Right lobe of liver (tissue), 6 donors: ENCODE measurements at regions not wholly inside any gene's neighbourhood (a gene's known extent, or its start where the extent isn't known, plus 50 kb on each side); places are given as distances from the start of the nearest gene placed in this dataset.

Experiments
- ATAC-seq, 4 donors: fragments of 200-7000 bp; cut with Tn5 transposase; one replicate each; pipeline ENCODE4 v1.9.1; 2020; ENCODE audit warnings: mild to moderate bottlenecking in 4 of 4, moderate library complexity in 4 of 4
- DNase-seq, 3 donors: peaks; one replicate each; pipeline ENCODE4 v3.0.0-alpha.2; 2020
- H3K27ac ChIP-seq, 3 donors: fragments of 200-600 bp; one replicate each; pipeline ENCODE4 v1.8.0; 2022
- H3K27me3 ChIP-seq, 2 donors: fragments of 200-600 bp; one replicate each; pipeline ENCODE4 v1.8.0; 2022
- H3K36me3 ChIP-seq, 4 donors: fragments of 200-600 bp; sonication (generic) in 1 of 4; one replicate each; pipeline versions ENCODE4 v1.5.1 to v1.8.0; 2017 to 2022; ENCODE audit warnings: control low read depth in 1 of 4
- H3K4me1 ChIP-seq, 4 donors: fragments of 200-600 bp; sonication (generic) in 1 of 4; one replicate each; pipeline versions ENCODE4 v1.5.1 to v1.8.0; 2017 to 2022; ENCODE audit warnings: control low read depth in 1 of 4
- H3K4me3 ChIP-seq, 3 donors: fragments of 200-600 bp; one replicate each; pipeline ENCODE4 v1.8.0; 2022
- H3K9me3 ChIP-seq, 4 donors: fragments of 200-600 bp; sonication (generic) in 1 of 4; one replicate each; pipeline versions ENCODE4 v1.5.1 to v1.8.0; 2017 to 2022; ENCODE audit warnings: control low read depth in 1 of 4
- POLR2A ChIP-seq: fragments of 450-650 bp; IDR thresholded peaks from one replicate; pipeline ENCODE4 v1.6.1; 2017; ENCODE audit warnings: antibody characterized with exemption, mild to moderate bottlenecking
- WGBS: methylation state at CpG from one replicate; pipeline ENCODE4 v1.1.6; 2018; ENCODE audit warnings: low coverage, low lambda C conversion rate; ENCODE audit not compliant: insufficient coverage; ENCODE audit errors: missing lambda C conversion rate; 5-methylcytosine and 5-hydroxymethylcytosine counted together
- intact Hi-C, 2 donors: fragments of 100-400 bp; cut with DNase I; formaldehyde crosslinking; loops; one replicate each; pipeline versions ENCODE4 v1.11.2 to v1.14.1; 2022
- TF ChIP-seq, protein P1 (sequence below), 4 donors: fragments of 200-600 bp in 3 of 4; fragments of 450-650 bp in 1 of 4; IDR thresholded peaks; one replicate each; pipeline versions ENCODE4 v1.5.1 to v1.8.0; 2016 to 2022; ENCODE audit warnings: antibody characterized with exemption in 4 of 4, mild to moderate bottlenecking in 2 of 4
- donor health status: DM: no; HTN: yes; CAD: no.
- donor health status: DM: no; HTN: no; CAD: no.
- donor health status: DM: no; HTN: no; CAD: no.
- donor health status: DM: no; HTN: yes; CAD: no.
- donor health status: DM: no; HTN: yes; CAD: no.

DNA sequence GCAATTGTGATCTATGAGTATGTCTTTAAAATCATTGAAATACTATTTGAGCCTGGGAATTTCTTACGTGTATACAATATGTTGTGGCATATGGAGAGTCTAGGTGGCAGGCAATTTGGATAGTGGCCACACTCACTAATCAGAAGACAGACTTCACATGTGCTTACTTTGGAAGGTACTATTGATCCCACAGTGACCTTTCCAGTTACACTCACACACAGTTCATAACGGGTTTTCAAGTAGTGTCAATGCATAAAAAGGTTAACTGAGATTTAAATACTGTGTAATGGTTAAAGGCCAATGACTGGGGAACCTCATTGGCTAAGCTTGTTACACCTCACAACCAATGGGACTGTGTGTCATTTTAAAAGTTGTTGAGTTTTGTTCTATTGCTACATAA lies 783.2 kb downstream of the RPA4 start:
- Histone ChIP-seq H3K27ac (no peak overlapping the region), H3K4me3 (no peak overlapping the region), H3K36me3 (no peaks in the 10 kb centered on the region), H3K9me3 (no peaks in the 10 kb centered on the region), H3K4me1 (peaks cover 0 to 18% (median 0%) of the 10 kb centered on the region in 4 donors), H3K27me3 (no peaks in the 10 kb centered on the region)
- TF ChIP-seq POLR2A: no peak
- TF ChIP-seq, protein P1, sequence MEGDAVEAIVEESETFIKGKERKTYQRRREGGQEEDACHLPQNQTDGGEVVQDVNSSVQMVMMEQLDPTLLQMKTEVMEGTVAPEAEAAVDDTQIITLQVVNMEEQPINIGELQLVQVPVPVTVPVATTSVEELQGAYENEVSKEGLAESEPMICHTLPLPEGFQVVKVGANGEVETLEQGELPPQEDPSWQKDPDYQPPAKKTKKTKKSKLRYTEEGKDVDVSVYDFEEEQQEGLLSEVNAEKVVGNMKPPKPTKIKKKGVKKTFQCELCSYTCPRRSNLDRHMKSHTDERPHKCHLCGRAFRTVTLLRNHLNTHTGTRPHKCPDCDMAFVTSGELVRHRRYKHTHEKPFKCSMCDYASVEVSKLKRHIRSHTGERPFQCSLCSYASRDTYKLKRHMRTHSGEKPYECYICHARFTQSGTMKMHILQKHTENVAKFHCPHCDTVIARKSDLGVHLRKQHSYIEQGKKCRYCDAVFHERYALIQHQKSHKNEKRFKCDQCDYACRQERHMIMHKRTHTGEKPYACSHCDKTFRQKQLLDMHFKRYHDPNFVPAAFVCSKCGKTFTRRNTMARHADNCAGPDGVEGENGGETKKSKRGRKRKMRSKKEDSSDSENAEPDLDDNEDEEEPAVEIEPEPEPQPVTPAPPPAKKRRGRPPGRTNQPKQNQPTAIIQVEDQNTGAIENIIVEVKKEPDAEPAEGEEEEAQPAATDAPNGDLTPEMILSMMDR (IDR thresholded peaks at IDR 0.05): no peak
- WGBS: 22% methylated on average over 2 of the region's 2 CpGs
- intact Hi-C loops: no loop called here
- no peak for DNase-seq
- ATAC-seq: peak; percentile 76 to 90 (median 79)

DNA sequence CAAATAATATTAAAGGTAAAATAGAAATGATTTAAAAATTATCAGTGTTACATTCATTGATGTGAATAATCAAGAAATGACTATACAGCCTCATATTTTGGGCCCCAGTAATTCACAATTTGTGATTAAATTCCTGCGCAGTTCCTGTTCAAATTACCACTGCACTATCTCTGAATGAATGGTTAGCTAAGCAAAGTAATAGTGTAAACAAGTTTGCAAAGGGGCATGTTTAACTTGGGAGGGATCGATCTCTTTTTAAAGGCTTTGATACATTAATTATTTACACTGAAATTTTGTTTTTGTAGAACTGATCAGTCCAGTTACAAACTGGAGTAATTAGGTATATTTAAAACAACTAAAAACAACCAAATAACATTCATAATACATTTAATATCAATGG lies 784.4 kb downstream of the RPA4 start:
- H3K36me3 ChIP-seq: no peaks in the 10 kb centered on the region
- TF ChIP-seq, protein P1 (IDR thresholded peaks at IDR 0.05): no peak
- TF ChIP-seq POLR2A: no peak
- H3K4me3 ChIP-seq: no peak overlapping the region
- H3K9me3 ChIP-seq: no peaks in the 10 kb centered on the region
- ATAC-seq (peak; percentile 46 to 83 (median 72)), DNase-seq (no peak)
- WGBS: 33% methylated on average over 2 of the region's 2 CpGs
- H3K27me3 ChIP-seq: no peaks in the 10 kb centered on the region
- intact Hi-C loops: no loop called here
- H3K27ac ChIP-seq: peak overlapping the region in 1 of 3 donors; percentile 52
- H3K4me1 ChIP-seq: peaks cover 0 to 18% (median 0%) of the 10 kb centered on the region in 4 donors

DNA sequence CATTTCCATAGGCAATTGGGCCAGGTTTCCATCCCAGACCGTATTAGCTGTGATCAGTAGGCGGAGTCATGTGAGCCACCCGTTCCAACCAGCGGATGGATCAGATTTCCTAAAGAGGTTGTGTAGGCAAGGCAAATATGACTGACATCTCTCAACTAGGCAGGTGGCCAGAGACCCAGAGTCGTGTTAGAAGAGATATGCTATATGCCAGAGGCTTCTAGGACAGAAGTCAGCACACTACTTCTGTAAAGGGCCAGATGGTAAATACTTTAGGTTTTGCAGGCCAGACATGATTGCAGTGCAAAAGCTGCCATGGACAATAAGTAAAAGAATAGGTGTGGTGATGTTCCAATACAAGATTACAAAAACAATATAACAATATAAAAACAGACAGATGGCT lies 788.4 kb downstream of the RPA4 start:
- DNase-seq (no peak), ATAC-seq (no peak)
- Histone ChIP-seq H3K27ac (no peak overlapping the region), H3K4me1 (peaks cover 0 to 18% (median 0%) of the 10 kb centered on the region in 4 donors), H3K27me3 (no peaks in the 10 kb centered on the region), H3K4me3 (no peak overlapping the region), H3K36me3 (no peaks in the 10 kb centered on the region), H3K9me3 (no peaks in the 10 kb centered on the region)
- intact Hi-C loops: no loop called here
- TF ChIP-seq, protein P1 (IDR thresholded peaks at IDR 0.05): no peak
- TF ChIP-seq POLR2A: no peak
- WGBS: 61% methylated on average over 5 of the region's 5 CpGs

DNA sequence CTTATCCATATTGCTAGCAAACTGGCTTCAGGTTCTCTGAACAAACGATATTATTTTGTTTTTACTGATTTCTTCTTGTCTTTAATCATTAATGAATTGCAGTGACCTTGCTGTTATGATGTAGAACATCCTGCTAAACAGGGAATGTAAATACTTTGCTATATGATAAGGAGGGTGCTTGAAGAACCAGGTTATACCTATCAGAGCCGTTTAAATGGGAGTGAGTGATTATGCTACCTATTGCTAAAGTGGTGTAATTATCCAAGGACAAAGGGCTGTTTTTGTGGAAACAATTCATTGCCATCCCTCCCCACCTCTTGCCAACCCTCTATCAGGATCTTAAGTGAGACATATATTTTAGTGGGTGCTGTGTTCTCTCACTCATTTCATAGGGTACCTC lies 788.9 kb downstream of the RPA4 start:
- WGBS: 37% methylated on average over 2 of the region's 2 CpGs
- intact Hi-C loops: no loop called here
- TF ChIP-seq, protein P1 (IDR thresholded peaks at IDR 0.05): no peak
- TF ChIP-seq POLR2A: no peak
- Histone ChIP-seq H3K27me3 (no peaks in the 10 kb centered on the region), H3K27ac (no peak overlapping the region), H3K9me3 (no peaks in the 10 kb centered on the region), H3K4me3 (no peak overlapping the region), H3K36me3 (no peaks in the 10 kb centered on the region), H3K4me1 (peaks cover 0 to 13% (median 0%) of the 10 kb centered on the region in 4 donors)
- ATAC-seq (no peak), DNase-seq (no peak)

DNA sequence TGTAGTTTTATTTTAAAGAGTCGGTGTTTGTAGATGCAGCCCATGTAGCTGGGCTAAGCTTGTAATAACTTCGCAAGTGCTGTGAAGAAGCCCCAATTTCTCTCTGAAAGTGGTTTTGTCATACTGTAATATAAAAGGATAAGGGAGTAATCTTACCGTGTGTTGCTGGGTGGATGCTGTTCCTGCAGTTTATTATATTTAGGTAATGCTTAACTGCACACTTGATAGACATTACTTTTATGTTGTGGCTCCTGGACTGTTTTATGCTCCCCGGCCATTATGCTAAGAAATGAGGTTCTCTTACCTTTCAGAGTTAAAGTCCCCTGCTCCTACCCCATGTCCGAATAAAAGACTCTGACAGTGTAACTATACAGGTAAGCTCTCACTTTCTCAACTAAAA lies 789.4 kb downstream of the RPA4 start:
- Histone ChIP-seq H3K27me3 (no peaks in the 10 kb centered on the region), H3K4me1 (peaks cover 0 to 10% (median 0%) of the 10 kb centered on the region in 4 donors), H3K4me3 (no peak overlapping the region), H3K9me3 (no peaks in the 10 kb centered on the region), H3K27ac (no peak overlapping the region), H3K36me3 (no peaks in the 10 kb centered on the region)
- ATAC-seq (no peak), DNase-seq (no peak)
- no peak for TF ChIP-seq POLR2A
- TF ChIP-seq, protein P1 (IDR thresholded peaks at IDR 0.05): no peak
- 77% methylated on average over 3 of the region's 5 CpGs for WGBS
- intact Hi-C loops: no loop called here
